Raji (cell line): ENCODE measurements at regions not wholly inside any gene's neighbourhood (a gene's known extent, or its start where the extent isn't known, plus 50 kb on each side); places are given as distances from the start of the nearest gene placed in this dataset.

ENCODE experiments used
- POLR2A ChIP-seq: IDR thresholded peaks from 2 replicates; pipeline ENCODE4 v1.6.1; 2011; ENCODE audit warnings: low read depth, low read length, control low read depth; ENCODE audit not compliant: insufficient read depth

DNA sequence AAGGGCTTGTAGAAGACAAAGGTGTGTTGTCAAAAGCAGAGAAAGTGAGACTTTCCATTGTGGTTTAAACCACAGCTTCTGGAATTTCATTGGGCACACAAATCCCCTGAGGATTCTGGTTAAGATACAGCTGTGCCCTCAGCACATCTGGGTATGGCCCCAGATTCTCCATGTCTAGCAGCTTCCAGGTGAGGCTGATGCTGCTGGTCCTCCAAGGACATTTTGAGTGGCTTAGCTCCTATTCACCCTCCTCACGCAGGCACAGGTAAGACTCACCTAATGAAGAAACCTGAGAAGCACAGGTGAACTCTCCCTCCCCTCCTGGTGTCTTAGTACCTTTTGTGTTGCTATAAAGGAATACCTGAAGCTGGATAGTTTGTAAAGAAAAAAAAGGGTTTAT lies 88.9 kb upstream of the IGLL5 start:
- TF ChIP-seq POLR2A = no peak

DNA sequence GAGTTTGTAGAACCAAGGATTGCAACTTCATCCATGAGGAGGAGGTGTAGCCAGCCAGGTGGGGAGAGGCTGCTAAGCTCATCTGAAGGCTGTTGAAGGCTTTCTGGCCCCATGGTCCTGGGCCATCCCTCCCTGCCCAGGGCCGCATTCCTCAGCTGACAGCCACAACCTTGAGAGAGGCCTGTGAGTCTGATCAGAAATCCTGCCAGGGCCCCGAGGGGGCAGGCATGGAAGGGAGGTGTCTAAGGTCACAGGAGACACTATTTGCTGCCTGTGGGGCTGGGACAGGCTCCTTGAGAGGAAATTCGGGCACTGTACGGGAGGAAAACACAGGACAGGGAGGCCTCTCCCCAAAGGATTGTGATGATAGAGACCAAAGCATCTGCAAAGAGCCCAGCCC lies 88.1 kb upstream of the IGLL5 start:
- TF ChIP-seq POLR2A = no peak

DNA sequence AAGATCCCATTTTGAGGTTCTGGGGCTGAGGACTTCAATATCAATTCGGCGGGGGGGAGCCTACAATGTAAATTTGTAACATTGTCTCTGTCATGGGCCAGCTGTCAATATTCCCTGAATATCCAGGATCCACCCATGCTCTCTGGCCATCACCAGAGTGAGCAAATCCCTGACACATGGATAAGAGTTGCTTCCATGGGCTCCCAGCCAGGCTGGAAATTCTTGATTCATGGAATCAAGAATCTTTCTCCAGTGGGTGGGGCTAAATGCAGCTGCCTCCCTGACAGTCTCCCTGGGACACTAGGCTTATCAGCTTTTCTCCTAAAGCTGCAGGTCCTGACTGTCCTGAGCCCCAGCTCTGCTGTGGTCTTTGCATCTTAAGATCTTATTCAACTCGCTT lies 86.9 kb upstream of the IGLL5 start:
- TF ChIP-seq POLR2A = no peak

DNA sequence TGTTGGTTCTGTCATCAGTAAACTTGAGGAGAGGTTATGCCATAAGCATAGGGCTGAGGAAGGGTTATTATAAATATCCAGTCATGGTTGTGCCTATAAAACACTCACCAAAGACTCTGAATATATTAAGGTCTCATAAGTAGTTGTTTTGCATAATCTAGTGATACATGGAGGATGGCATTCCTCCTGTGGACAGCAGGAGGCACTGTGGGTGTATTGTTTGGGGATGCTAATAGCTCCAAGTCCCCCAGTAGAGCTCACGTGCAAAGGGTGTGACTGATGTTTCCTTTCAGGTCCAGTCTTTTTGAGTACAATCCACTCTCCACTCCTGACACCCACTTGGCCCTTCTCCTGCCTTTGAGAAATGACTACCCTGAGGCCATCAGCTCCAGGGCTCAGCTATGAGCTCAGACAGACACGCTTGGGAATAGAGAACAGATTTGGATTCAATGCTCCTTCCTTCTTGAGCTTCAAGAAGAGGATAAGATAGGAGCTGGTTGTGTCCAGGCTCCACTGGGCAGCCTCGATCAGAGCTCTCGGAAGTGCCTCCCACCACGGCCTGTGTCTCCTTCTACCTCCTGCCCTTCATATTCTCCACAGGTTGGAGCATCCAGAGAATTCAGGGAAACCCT lies 85.2 kb upstream of the IGLL5 start:
- TF ChIP-seq POLR2A = no peak

DNA sequence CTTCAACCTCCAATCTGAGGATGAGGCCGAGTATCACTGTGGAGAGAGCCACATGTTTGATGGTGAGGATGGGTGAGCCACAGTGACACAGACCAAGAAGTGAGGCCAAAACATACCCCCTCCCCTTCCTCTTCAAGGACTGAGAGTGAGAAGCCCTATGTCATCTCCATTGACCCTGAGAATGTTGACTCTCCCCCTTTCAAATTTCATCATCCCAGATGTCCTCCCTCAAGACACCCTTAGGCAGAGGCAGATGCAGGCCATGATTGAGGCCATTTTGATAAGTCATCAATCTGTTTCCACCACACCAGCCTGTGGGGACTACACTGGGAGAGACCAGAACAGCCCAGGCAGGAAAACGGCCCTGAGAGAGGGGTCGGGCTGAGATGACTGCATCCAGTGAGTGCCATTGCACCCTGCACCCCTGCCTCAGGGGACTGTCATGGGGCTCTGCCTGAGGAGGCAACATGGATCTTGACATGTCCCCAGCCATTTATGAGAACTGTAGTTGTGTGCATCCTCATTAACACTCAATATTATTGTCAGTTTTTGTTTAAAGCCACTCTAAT lies 84.2 kb upstream of the IGLL5 start:
- TF ChIP-seq POLR2A = no peak

DNA sequence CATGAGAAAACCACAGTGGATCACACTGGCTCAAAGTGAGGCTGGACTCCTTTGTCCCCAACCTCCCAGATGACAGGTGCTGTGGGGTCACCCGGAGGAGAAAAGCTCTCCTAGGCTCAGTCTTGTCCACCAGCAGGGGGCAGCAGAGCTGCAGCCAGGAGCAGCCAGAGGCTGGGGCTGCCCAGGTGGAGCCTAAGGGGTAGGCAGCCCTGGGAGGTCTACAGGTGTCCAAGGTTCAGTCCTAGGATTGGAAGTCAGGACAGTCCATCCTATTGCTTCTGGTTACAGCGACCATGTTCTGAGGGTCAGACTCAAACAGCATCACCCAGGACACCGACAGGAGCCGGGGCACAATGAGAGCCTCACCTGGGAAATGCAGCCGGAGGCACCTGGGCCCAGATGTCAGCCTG lies 77.6 kb upstream of the IGLL5 start:
- no peak for TF ChIP-seq POLR2A

DNA sequence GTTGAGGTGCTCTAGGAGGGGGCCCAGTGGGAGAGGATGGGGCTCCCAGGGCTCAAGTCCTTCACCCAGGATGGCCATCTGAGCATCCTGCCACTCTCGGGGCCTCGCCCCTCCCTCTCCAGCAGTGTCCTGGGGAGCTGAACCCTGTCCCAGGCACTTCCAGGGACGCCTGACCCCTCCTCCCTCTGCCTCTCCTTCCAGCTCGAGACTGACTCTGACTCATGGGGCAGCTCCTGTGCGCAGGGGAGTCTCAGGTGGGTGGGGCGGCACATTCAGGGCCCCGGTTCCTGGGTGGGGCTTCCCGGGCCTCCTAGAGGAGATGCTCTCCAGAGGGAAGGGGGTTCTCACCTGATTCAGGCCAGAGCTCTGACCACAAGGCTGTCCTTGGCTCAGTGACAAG lies 77.1 kb upstream of the IGLL5 start:
- TF ChIP-seq POLR2A = no peak

DNA sequence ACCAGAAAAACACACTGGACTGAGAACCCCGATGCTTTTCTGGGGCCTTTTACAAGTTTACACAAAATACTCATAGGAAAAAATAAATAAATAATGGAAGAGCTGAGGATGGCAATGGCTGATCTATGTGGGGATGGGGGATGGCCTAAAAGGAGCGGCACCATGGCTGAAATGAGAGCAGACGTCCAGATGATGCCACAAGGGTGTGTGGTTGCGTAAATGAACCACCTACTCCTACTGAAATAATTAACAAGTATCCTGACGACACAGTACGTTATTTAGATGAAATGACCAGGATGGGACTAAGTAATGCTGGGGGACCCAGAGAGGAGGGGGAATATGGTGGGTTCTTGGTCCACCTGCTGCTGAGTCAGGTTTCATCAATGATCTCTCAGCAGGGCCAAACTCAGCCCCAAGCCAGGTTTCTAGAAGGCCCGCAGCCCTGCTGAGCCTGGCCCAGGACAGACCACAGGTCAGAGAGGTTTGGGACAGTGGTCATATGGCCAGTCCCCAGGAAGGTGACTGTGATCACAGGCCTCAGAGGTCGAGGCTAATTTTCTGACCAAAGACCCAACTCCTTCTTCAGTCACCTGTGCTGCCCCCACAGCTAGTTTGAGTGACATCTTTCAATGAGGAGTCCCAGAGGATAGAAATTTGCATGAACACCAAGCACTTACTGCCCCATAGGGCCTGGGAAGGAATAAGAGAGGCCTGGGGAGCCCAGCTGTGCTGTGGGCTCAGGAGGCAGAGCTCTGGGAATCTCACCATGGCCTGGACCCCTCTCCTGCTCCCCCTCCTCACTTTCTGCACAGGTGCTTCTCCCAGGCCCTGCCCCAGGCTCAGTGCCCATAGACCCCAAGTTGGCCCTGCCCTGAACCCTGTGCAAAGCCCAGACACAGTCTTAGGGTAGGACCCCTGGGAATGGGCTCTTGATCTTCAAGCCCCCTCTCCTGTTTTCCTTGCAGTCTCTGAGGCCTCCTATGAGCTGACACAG lies 76.3 kb upstream of the IGLL5 start:
- 0 out of 2 replicates have a peak, but pooled peaks have one; percentile 10 for TF ChIP-seq POLR2A

DNA sequence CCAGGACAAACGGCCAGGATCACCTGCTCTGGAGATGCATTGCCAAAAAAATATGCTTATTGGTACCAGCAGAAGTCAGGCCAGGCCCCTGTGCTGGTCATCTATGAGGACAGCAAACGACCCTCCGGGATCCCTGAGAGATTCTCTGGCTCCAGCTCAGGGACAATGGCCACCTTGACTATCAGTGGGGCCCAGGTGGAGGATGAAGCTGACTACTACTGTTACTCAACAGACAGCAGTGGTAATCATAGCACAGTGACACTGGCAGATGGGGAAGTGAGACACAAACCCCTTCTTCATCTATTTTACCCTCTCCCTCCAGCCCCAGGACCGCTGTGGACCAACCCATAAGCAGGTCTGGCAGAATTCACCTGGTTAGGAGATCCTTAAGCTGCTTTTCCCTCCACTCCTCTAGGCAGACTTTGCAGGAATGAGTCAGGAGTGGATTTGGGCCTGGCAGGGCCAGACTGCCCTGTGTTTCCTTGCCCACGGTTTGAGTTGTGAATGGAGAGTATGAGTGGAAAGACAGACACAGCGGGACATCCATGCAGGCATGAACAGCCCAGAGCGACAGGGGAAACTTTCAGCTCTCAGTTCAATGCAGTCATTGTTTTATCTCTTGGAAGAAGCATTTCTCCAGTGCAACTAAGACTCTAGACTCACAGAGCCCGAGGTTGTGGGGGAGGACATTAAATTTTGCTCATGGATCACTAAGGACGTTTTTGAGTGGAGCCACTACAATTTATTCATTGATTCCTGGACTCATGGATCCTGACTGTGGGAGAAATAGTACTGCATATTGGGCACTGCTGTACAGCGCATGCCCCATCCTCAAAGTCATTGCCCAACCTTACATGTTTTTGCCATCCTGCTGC lies 75.3 kb upstream of the IGLL5 start:
- TF ChIP-seq POLR2A = no peak

DNA sequence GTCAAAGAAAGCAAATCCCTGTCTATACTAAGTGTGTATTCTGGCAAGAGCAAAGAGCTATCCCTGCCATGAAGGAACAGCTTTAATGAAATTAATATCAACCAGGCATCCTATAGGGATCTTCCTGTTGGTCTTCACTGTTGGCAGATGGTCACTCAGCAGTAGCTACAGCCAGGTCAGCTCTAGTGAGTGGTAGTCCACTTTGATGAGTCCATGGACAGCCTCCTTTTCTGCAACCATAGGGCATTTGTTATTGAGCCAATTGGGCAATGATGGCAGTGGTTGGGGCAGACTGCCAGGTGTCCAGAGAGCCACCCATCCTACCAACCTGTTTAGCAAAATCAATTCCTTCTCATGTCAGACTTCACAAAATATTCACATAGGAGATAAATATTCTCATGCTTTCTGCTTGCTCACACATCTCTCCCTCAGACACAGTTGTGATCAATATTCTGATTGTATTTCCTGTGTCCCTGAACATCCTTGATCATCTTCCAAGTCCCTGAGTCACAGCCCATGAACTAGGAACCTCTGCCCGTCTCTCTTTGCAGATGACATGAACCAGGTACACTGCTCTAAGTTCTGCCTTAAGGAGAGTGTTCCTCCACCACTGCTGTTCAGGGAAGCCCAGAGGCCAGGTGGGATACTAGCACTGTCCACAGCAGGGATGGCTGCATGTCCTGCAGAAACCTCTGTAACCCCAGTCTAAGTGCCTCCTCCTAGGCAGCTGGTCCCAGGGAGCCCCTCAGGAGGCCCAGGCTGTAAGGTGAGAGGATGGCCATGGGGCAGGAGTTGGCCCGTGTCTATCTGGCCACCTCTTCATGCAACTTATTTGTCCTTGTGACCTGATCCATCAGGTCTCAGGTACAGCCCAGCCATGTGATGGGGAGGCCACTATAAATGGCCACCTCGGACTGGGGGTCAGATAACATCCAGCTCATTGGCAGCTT lies 74.2 kb upstream of the IGLL5 start:
- TF ChIP-seq POLR2A = no peak

DNA sequence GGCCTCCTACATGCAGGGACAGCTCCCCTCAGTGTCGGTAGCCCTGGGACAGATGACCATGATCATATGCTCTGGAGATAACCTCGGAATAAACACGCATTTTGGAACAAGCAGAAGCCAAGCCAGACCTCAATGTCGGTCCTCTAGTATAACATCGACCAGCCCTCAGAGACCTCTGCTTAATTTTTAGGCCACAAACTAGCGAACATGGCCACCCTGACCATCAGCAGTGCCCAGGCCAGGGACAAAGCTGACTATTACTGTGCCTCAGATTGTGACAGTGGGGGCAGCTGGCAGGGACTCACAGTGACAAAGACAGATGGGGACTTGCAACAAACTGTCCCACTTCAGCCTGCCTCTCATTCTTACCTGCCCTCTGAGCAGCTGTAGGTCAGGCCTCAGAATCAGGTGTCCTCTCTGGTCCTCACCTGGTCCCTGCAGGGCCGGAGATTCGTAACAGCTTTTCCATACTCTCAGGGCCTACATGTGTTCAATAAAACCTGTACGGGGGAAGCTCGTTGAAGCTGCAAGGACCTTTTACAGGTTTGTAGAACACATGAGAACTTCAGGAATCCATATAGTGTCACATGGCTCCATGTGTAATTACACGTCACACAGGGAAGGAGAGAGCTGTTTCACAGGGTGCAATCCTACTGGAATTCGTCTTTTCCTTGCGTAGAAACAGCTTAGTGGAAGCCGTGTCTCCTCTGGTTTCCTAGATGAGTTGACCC lies 72.8 kb upstream of the IGLL5 start:
- no peak for TF ChIP-seq POLR2A

DNA sequence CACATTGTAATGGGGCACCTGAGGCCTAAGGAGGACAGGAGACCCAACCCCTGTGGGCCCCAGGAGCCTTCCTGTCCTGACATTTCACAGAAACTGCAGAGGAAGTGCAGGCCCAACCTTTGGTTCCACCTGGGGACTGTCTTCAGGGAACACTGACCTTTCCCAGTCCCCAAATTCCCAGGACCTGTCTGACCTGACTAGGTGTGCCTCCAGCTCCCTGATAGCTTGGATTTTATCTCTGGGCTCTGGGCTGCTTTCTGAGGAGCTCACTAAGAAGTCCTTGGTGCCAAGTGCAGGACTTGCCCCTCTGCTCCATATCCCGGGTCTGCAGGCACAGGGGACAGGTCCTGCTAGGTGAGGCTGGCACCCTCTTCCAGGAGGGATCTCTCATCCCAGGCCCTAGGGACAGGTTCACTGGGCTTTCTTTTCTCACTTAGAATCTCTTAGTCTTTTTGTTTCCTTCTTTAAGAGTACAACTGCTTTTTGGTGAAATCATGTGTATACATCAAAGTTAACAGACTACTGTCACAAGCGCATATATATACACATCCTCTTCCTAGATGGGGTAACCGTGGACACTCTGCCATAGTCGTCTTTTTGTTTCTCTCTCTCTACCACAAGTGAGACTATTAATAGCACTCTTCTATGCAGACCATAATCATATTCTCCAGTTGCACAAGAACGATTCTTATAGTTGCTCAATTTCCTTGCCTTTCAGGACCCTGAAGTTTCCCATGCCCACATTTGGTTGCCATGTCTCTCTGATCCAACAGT lies 72.0 kb upstream of the IGLL5 start:
- TF ChIP-seq POLR2A = no peak

DNA sequence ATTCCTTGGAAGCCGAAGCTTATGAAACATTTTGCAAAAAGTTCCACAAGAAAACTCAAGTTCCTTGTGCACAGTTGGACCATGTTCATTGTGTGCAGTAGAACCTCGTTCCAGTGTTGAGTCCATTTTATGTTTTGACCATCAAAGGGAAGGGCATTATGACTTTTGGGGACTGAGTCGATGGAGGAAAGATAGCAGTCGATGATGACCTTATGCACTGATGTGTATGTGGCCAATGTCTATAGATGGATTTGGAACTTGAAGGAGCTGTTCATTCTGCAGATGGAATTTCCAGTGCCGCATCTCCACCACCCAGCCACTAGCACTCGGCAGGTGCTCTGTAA lies 71.5 kb upstream of the IGLL5 start:
- TF ChIP-seq POLR2A = no peak
